HEK293 (cell line): ENCODE measurements at regions not wholly inside any gene's neighbourhood (a gene's known extent, or its start where the extent isn't known, plus 50 kb on each side); places are given as distances from the start of the nearest gene placed in this dataset.

Source experiments
- CTCF ChIA-PET: fragments of 350-600 bp; formaldehyde crosslinking; extraction: SDS; loops from one replicate; lab custom pipeline; 2021; ENCODE audit warnings: antibody characterized with exemption; lab: Yijun Ruan, JAX
- POLR2A ChIA-PET: fragments of 300-600 bp; formaldehyde crosslinking; extraction: SDS; loops from one replicate; lab custom pipeline; 2020; ENCODE audit warnings: antibody characterized with exemption, inconsistent platforms; lab: Yijun Ruan, JAX
- H3K27ac ChIP-seq: fragments of 200-500 bp; sonication (Bioruptor generic); 2 replicates; pipeline ENCODE4 v1.5.1; 2014; ENCODE audit warnings: low read depth, low read length, control low read depth, inconsistent platforms; ENCODE audit errors: extremely low read depth
- H3K36me3 ChIP-seq, 2 experiments: fragments of 200-500 bp in 1 of 2; sonication (Bioruptor generic) in 1 of 2; 1 replicate in 1 of 2; 2 replicates in 1 of 2; pipeline ENCODE4 v1.5.1; 2014 to 2017; ENCODE audit warnings: inconsistent platforms in 2 of 2, low read length in 2 of 2; ENCODE audit not compliant: control insufficient read depth in 2 of 2, insufficient read depth in 1 of 2
- H3K4me1 ChIP-seq: fragments of 200-500 bp; sonication (Bioruptor generic); 2 replicates; pipeline ENCODE4 v1.5.1; 2014; ENCODE audit warnings: mild to moderate bottlenecking, low read length, inconsistent platforms; ENCODE audit not compliant: control insufficient read depth, insufficient read depth
- H3K4me3 ChIP-seq: 2 replicates; pipeline ENCODE4 v1.5.1; 2011; ENCODE audit warnings: low read depth, mild to moderate bottlenecking, control low read depth, low read length, moderate library complexity
- H3K9me3 ChIP-seq: fragments of 200-500 bp; sonication (Bioruptor generic); 2 replicates; pipeline ENCODE4 v1.5.1; 2014; ENCODE audit warnings: low read depth, low read length, inconsistent platforms; ENCODE audit not compliant: control insufficient read depth, insufficient read depth
- INSM2 ChIP-seq: fragments of 450-650 bp; formaldehyde crosslinking; IDR thresholded peaks from 2 replicates; pipeline ENCODE4 v1.5.1; 2016; ENCODE audit warnings: missing biosample characterization, missing genetic modification characterization
- PRDM10 ChIP-seq: fragments of 450-650 bp; formaldehyde crosslinking; IDR thresholded peaks from 2 replicates; pipeline ENCODE4 v1.5.1; 2016; ENCODE audit warnings: missing biosample characterization, missing genetic modification characterization
- REST ChIP-seq: fragments of 450-650 bp; formaldehyde crosslinking; IDR thresholded peaks from 2 replicates; pipeline ENCODE4 v1.5.1; 2016; ENCODE audit warnings: missing biosample characterization, missing genetic modification characterization
- YY1 ChIP-seq: fragments of 450-650 bp; formaldehyde crosslinking; IDR thresholded peaks from 2 replicates; pipeline ENCODE4 v1.5.1; 2018; ENCODE audit warnings: missing biosample characterization, missing genetic modification characterization
- ZBTB21 ChIP-seq: fragments of 450-650 bp; formaldehyde crosslinking; IDR thresholded peaks from 2 replicates; pipeline ENCODE4 v1.5.1; 2017; ENCODE audit warnings: missing biosample characterization, missing genetic modification characterization
- ZFP41 ChIP-seq: fragments of 450-650 bp; formaldehyde crosslinking; IDR thresholded peaks from 2 replicates; pipeline ENCODE4 v1.5.1; 2016; ENCODE audit warnings: missing biosample characterization, missing genetic modification characterization, borderline replicate concordance
- ZNF157 ChIP-seq: fragments of 450-650 bp; formaldehyde crosslinking; IDR thresholded peaks from 2 replicates; pipeline ENCODE4 v1.5.1; 2016; ENCODE audit warnings: missing biosample characterization, missing genetic modification characterization
- ZNF16 ChIP-seq: fragments of 450-650 bp; formaldehyde crosslinking; IDR thresholded peaks from 2 replicates; pipeline ENCODE4 v1.5.1; 2016; ENCODE audit warnings: low read depth, missing biosample characterization, missing genetic modification characterization
- ZNF19 ChIP-seq: fragments of 450-650 bp; formaldehyde crosslinking; IDR thresholded peaks from 2 replicates; pipeline ENCODE4; 2016; ENCODE audit warnings: missing biosample characterization, missing genetic modification characterization, low read depth
- ZNF23 ChIP-seq: fragments of 450-650 bp; formaldehyde crosslinking; IDR thresholded peaks from 2 replicates; pipeline ENCODE4 v1.5.1; 2016; ENCODE audit warnings: missing biosample characterization, missing genetic modification characterization, borderline replicate concordance
- ZNF274 ChIP-seq, 2 experiments: fragments of 200-500 bp in 1 of 2; fragments of 450-650 bp in 1 of 2; sonication (Bioruptor generic) in 1 of 2; formaldehyde crosslinking in 1 of 2; IDR thresholded peaks; 2 replicates each; pipeline versions ENCODE4 v1.5.1 to v1.6.1; 2014 to 2016; ENCODE audit warnings: borderline replicate concordance in 1 of 2, inconsistent platforms in 1 of 2, low read length in 1 of 2, missing biosample characterization in 1 of 2, missing genetic modification characterization in 1 of 2
- ZNF311 ChIP-seq: fragments of 450-650 bp; formaldehyde crosslinking; IDR thresholded peaks from 2 replicates; pipeline ENCODE4 v1.5.1; 2017; ENCODE audit warnings: missing biosample characterization, missing genetic modification characterization, borderline replicate concordance
- ZNF513 ChIP-seq: fragments of 450-650 bp; IDR thresholded peaks from 2 replicates; pipeline ENCODE4 v1.5.1; 2018; ENCODE audit warnings: missing biosample characterization, missing genetic modification characterization
- ZNF530 ChIP-seq: fragments of 450-650 bp; formaldehyde crosslinking; IDR thresholded peaks from 2 replicates; pipeline ENCODE4 v1.5.1; 2016; ENCODE audit warnings: low read depth, missing biosample characterization, missing genetic modification characterization
- ZNF560 ChIP-seq: fragments of 450-650 bp; formaldehyde crosslinking; IDR thresholded peaks from 2 replicates; pipeline ENCODE4 v1.5.1; 2017; ENCODE audit warnings: missing biosample characterization, missing genetic modification characterization, borderline replicate concordance
- ZNF660 ChIP-seq: fragments of 450-650 bp; IDR thresholded peaks from 2 replicates; pipeline ENCODE4 v1.5.1; 2018; ENCODE audit warnings: missing biosample characterization, mild to moderate bottlenecking, missing genetic modification characterization
- ZNF677 ChIP-seq: fragments of 450-650 bp; IDR thresholded peaks from 2 replicates; pipeline ENCODE4 v1.5.0; 2018; ENCODE audit warnings: missing biosample characterization, mild to moderate bottlenecking, missing genetic modification characterization, moderate library complexity
- ZNF777 ChIP-seq: fragments of 450-650 bp; formaldehyde crosslinking; IDR thresholded peaks from 2 replicates; pipeline ENCODE4 v1.5.1; 2017; ENCODE audit warnings: missing biosample characterization, missing genetic modification characterization, borderline replicate concordance
- ZNF792 ChIP-seq: fragments of 450-650 bp; formaldehyde crosslinking; IDR thresholded peaks from 2 replicates; pipeline ENCODE4 v1.5.1; 2016; ENCODE audit warnings: missing biosample characterization, missing genetic modification characterization
- ZNF843 ChIP-seq: fragments of 450-650 bp; formaldehyde crosslinking; IDR thresholded peaks from 2 replicates; pipeline ENCODE4 v1.5.1; 2016; ENCODE audit warnings: missing biosample characterization, missing genetic modification characterization

- TF ChIP-seq ZNF660 (tag by site-specific recombination): no peak
- TF ChIP-seq INSM2 (tag by site-specific recombination): no peak
Observed at GRCh38 chr10:10731366-10731765, 286.3 kb upstream of the CELF2 start (continued).

GRCh38 chr10:10734356-10735064 is 283.2 kb upstream of the CELF2 start:
- ChIA-PET CTCF (no interaction called here), POLR2A (no interaction called here)
- no peak overlapping the region for H3K27ac ChIP-seq
- H3K36me3 ChIP-seq: no peaks in the 10 kb centered on the region
- H3K9me3 ChIP-seq: no peaks in the 10 kb centered on the region
- H3K4me3 ChIP-seq: no peak overlapping the region
- H3K4me1 ChIP-seq: no peaks in the 10 kb centered on the region
- TF ChIP-seq ZNF311 (tag by site-specific recombination) (no peak), ZNF777 (no peak), ZNF16 (tag by site-specific recombination) (no peak), ZNF677 (tag by site-specific recombination) (no peak), INSM2 (tag by site-specific recombination) (no peak), ZNF274 (IDR thresholded peaks at IDR 0.05; ENCODE audit: low read length) (no peak), ZNF274 (tag by site-specific recombination; IDR thresholded peaks at IDR 0.05; ENCODE audit: borderline replicate concordance) (no peak)

GRCh38 chr10:10745291-10745690 is 272.4 kb upstream of the CELF2 start:
- ChIA-PET CTCF (interaction anchor here (0.6 kb wide), 1 partner anchor 288 kb away, joined by 4 read pairs; no protein-coding TSS in a partner anchor), POLR2A (no interaction called here)
- no peaks in the 10 kb centered on the region for H3K4me1 ChIP-seq
- H3K4me3 ChIP-seq: no peak overlapping the region
- H3K27ac ChIP-seq: no peak overlapping the region
- no peaks in the 10 kb centered on the region for H3K36me3 ChIP-seq
- H3K9me3 ChIP-seq: no peaks in the 10 kb centered on the region; the same call in 1 of the 2 replicates
- TF ChIP-seq ZNF530 (tag by site-specific recombination) (no peak), ZNF792 (tag by site-specific recombination) (no peak), ZNF19 (tag by site-specific recombination) (no peak), ZNF843 (no peak), YY1 (tag by site-specific recombination) (no peak), PRDM10 (tag by site-specific recombination) (no peak), ZFP41 (tag by site-specific recombination) (no peak), ZNF513 (tag by site-specific recombination) (no peak), ZNF560 (no peak), ZNF23 (tag by site-specific recombination) (no peak), ZNF157 (tag by site-specific recombination) (no peak), REST (tag by site-specific recombination) (no peak), ZBTB21 (tag by site-specific recombination) (no peak)
